Spleen (tissue), 7 donors: ENCODE measurements at regions not wholly inside any gene's neighbourhood (a gene's known extent, or its start where the extent isn't known, plus 50 kb on each side); places are given as distances from the start of the nearest gene placed in this dataset.

Experiments
- POLR2A ChIP-seq, 3 donors: fragments of 450-650 bp; IDR thresholded peaks; one replicate each; pipeline ENCODE4 v1.5.1; 2017; ENCODE audit warnings: antibody characterized with exemption in 3 of 3, mild to moderate bottlenecking in 1 of 3
- POLR2AphosphoS5 ChIP-seq, 3 donors: sonication (generic); formaldehyde crosslinking; IDR thresholded peaks; one replicate each; pipeline ENCODE4 v1.5.1; 2017; ENCODE audit warnings: antibody characterized with exemption in 3 of 3
- TF ChIP-seq, protein P1 (sequence below), 11 experiments: fragments of 200-600 bp in 7 of 11; fragments of 450-650 bp in 4 of 11; sonication (generic) in 4 of 11; IDR thresholded peaks in 8 of 11; conservative IDR thresholded peaks in 3 of 11; 1 replicate in 7 of 11; 2 replicates in 4 of 11; pipeline versions ENCODE4 v1.4.0 to v1.8.0; 2016 to 2021; ENCODE audit warnings: antibody characterized with exemption in 11 of 11, inconsistent platforms in 4 of 11, mild to moderate bottlenecking in 1 of 11
- donor health status: DM: no; HTN: no; CAD: no; lungs with moderate emphysema.
- donor health status: DM: no; HTN: no; CAD: no.
- donor health status: DM: no; HTN: no; CAD: no.

DNA sequence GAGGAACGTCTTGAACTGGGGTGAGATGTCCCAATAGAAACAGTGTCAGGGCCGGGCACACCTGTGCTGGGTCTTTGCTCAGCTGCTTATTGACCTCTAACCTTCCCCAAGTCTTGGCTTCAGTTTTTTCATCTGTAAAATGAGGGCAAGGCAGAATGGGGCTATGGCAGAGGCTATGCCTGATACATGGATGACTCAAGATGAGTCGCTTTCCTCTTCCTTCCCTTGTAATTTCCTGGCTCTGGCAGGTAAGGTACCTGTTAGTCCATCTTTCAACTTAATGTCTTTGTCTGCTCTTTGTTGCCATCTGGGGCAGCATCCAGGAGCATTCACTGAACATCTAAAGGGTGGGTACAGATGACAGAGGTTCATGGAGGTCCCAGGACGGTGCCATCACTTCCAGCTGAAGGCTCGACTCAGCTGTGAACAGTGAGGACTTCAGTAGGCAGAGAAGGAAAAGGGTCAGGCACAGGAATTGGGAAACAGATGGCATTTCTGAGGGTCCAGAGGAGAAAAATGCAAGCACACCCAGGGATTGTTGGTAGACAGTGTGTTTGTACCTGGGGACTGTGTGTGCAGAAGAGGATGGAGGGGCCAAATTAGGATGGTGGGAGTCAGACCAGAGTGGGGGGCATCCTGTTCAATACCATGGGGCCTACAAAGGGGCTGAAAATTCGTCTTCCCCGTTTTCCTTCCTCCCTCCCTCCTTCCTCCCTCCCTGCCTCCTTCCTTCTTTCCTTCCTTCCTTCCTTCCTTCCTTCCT lies 268.3 kb downstream of the VRK1 start:
- TF ChIP-seq POLR2AphosphoS5 (IDR thresholded peaks at IDR 0.05), result no peak
- TF ChIP-seq POLR2A (IDR thresholded peaks at IDR 0.05), result no peak
- TF ChIP-seq, protein P1, sequence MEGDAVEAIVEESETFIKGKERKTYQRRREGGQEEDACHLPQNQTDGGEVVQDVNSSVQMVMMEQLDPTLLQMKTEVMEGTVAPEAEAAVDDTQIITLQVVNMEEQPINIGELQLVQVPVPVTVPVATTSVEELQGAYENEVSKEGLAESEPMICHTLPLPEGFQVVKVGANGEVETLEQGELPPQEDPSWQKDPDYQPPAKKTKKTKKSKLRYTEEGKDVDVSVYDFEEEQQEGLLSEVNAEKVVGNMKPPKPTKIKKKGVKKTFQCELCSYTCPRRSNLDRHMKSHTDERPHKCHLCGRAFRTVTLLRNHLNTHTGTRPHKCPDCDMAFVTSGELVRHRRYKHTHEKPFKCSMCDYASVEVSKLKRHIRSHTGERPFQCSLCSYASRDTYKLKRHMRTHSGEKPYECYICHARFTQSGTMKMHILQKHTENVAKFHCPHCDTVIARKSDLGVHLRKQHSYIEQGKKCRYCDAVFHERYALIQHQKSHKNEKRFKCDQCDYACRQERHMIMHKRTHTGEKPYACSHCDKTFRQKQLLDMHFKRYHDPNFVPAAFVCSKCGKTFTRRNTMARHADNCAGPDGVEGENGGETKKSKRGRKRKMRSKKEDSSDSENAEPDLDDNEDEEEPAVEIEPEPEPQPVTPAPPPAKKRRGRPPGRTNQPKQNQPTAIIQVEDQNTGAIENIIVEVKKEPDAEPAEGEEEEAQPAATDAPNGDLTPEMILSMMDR (IDR thresholded peaks at IDR 0.05 in 8 of 11, conservative IDR thresholded peaks at IDR 0.05 in 3 of 11), result no peak
